ENCODE measurements at regions not wholly inside any gene's neighbourhood (a gene's known extent, or its start where the extent isn't known, plus 50 kb on each side); places are given as distances from the start of the nearest gene placed in this dataset.
"Not testable (repeated sequence)": the region's sequence is repeated elsewhere in the genome, so short reads cannot be mapped to it uniquely, and the experiment has no call there.

- no peak for TF ChIP-seq NR2F2 (IDR thresholded peaks at IDR 0.05)
- Histone ChIP-seq H3K4me1 (ENCODE audit: control insufficient read depth in 4 of 4, insufficient read depth in 4 of 4, low read length in 3 of 4) (no peaks in the 10 kb centered on the region), H3K4me3 (ENCODE audit: low read depth in 1 of 3, low read length in 3 of 3) (no peak overlapping the region), H3K27ac (ENCODE audit: low read depth in 1 of 2, low read length in 2 of 2) (no peak overlapping the region), H3K36me3 (ENCODE audit: control insufficient read depth in 4 of 4, insufficient read depth in 3 of 4, low read depth in 1 of 4, low read length in 3 of 4) (no peaks in the 10 kb centered on the region), H3K9ac (ENCODE audit: low read depth in 1 of 2, low read length in 2 of 2) (no peak overlapping the region), H3K9me3 (ENCODE audit: control insufficient read depth in 4 of 4, low read length in 3 of 4) (peaks cover 0 to 3% (median 1%) of the 10 kb centered on the region in 4 donors), H3K27me3 (ENCODE audit: control insufficient read depth in 4 of 4, insufficient read depth in 4 of 4, low read length in 3 of 4) (no peaks in the 10 kb centered on the region)
- no peak for DNase-seq (ENCODE audit: low spot score)
- WGBS, result 87% methylated on average over 3 of the region's 3 CpGs
Measured at GRCh38 chr2:36097022-36097421, 258.6 kb upstream of the CRIM1 start.

- H3K27ac ChIP-seq (ENCODE audit: low read depth in 1 of 2, low read length in 2 of 2); H3K36me3 ChIP-seq (ENCODE audit: control insufficient read depth in 4 of 4, insufficient read depth in 3 of 4, low read depth in 1 of 4, low read length in 3 of 4); DNase-seq (ENCODE audit: low spot score); H3K4me1 ChIP-seq (ENCODE audit: control insufficient read depth in 4 of 4, insufficient read depth in 4 of 4, low read length in 3 of 4); H3K27me3 ChIP-seq (ENCODE audit: control insufficient read depth in 4 of 4, insufficient read depth in 4 of 4, low read length in 3 of 4); H3K4me3 ChIP-seq (ENCODE audit: low read depth in 1 of 3, low read length in 3 of 3); H3K9ac ChIP-seq (ENCODE audit: low read depth in 1 of 2, low read length in 2 of 2); H3K9me3 ChIP-seq (ENCODE audit: control insufficient read depth in 4 of 4, low read length in 3 of 4): not testable (repeated sequence)
- WGBS, result 88% methylated on average over 26 of the region's 26 CpGs
Measured at GRCh38 chr2:36091844-36092741, 263.5 kb upstream of the CRIM1 start.

DNA sequence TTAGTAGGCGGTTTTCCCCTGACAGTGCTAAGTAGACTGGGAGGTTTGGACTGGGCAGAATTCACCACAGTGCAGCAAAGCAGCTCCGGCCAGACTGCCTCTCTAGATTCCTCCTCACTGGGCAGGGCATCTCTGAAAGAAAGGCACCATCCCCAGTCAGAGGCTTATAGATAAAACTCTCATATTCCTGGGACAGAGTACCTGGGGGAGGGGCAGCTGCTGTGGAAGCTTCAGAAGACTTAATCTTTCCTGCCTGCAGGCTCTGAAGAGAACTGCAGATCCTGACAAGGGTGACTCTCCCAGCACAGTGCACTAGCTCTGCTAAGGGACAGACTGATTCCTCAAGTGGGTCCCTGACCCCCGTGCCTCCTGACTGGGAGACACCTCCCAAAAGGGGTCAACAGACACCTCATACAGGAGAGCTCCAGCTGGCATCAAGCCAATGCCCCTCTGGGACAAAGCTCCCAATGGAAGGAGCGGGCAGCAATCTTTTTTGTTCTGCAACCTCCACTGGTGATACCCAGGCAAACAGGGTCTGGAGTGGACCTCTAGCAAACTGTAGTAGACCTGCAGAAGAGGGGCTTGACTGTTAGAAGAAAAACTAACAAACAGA, 266.8 kb upstream of the CRIM1 start:
- WGBS, result 66% methylated on average over 4 of the region's 4 CpGs
- DNase-seq (ENCODE audit: low spot score), result no peak
- H3K4me1 ChIP-seq (ENCODE audit: control insufficient read depth in 4 of 4, insufficient read depth in 4 of 4, low read length in 3 of 4), result no peaks in the 10 kb centered on the region

More for the DNA sequence above, 266.8 kb upstream of the CRIM1 start:
- H3K9me3 ChIP-seq (ENCODE audit: control insufficient read depth in 4 of 4, low read length in 3 of 4), result peaks cover 0 to 2% (median 0%) of the 10 kb centered on the region in 4 donors
- TF ChIP-seq HNF4G (IDR thresholded peaks at IDR 0.05) (no peak), GABPA (IDR thresholded peaks at IDR 0.05 in 1 of 2, conservative IDR thresholded peaks at IDR 0.05 in 1 of 2) (no peak), RAD21 (IDR thresholded peaks at IDR 0.05) (no peak), FOXA1 (IDR thresholded peaks at IDR 0.05) (no peak), HNF4A (conservative IDR thresholded peaks at IDR 0.05) (no peak), YY1 (IDR thresholded peaks at IDR 0.05) (no peak)
- TF ChIP-seq, protein P1, sequence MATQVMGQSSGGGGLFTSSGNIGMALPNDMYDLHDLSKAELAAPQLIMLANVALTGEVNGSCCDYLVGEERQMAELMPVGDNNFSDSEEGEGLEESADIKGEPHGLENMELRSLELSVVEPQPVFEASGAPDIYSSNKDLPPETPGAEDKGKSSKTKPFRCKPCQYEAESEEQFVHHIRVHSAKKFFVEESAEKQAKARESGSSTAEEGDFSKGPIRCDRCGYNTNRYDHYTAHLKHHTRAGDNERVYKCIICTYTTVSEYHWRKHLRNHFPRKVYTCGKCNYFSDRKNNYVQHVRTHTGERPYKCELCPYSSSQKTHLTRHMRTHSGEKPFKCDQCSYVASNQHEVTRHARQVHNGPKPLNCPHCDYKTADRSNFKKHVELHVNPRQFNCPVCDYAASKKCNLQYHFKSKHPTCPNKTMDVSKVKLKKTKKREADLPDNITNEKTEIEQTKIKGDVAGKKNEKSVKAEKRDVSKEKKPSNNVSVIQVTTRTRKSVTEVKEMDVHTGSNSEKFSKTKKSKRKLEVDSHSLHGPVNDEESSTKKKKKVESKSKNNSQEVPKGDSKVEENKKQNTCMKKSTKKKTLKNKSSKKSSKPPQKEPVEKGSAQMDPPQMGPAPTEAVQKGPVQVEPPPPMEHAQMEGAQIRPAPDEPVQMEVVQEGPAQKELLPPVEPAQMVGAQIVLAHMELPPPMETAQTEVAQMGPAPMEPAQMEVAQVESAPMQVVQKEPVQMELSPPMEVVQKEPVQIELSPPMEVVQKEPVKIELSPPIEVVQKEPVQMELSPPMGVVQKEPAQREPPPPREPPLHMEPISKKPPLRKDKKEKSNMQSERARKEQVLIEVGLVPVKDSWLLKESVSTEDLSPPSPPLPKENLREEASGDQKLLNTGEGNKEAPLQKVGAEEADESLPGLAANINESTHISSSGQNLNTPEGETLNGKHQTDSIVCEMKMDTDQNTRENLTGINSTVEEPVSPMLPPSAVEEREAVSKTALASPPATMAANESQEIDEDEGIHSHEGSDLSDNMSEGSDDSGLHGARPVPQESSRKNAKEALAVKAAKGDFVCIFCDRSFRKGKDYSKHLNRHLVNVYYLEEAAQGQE (IDR thresholded peaks at IDR 0.05), result no peak
- TF ChIP-seq, protein P2, sequence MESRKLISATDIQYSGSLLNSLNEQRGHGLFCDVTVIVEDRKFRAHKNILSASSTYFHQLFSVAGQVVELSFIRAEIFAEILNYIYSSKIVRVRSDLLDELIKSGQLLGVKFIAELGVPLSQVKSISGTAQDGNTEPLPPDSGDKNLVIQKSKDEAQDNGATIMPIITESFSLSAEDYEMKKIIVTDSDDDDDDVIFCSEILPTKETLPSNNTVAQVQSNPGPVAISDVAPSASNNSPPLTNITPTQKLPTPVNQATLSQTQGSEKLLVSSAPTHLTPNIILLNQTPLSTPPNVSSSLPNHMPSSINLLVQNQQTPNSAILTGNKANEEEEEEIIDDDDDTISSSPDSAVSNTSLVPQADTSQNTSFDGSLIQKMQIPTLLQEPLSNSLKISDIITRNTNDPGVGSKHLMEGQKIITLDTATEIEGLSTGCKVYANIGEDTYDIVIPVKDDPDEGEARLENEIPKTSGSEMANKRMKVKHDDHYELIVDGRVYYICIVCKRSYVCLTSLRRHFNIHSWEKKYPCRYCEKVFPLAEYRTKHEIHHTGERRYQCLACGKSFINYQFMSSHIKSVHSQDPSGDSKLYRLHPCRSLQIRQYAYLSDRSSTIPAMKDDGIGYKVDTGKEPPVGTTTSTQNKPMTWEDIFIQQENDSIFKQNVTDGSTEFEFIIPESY (IDR thresholded peaks at IDR 0.05), result no peak
- TF ChIP-seq, protein P3, sequence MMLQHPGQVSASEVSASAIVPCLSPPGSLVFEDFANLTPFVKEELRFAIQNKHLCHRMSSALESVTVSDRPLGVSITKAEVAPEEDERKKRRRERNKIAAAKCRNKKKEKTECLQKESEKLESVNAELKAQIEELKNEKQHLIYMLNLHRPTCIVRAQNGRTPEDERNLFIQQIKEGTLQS (IDR thresholded peaks at IDR 0.05), result no peak
- no peak overlapping the region for H3K9ac ChIP-seq (ENCODE audit: low read depth in 1 of 2, low read length in 2 of 2)
- H3K27ac ChIP-seq (ENCODE audit: low read depth in 1 of 2, low read length in 2 of 2), result no peak overlapping the region
- H3K36me3 ChIP-seq (ENCODE audit: control insufficient read depth in 4 of 4, insufficient read depth in 3 of 4, low read depth in 1 of 4, low read length in 3 of 4), result no peaks in the 10 kb centered on the region
- no peaks in the 10 kb centered on the region for H3K27me3 ChIP-seq (ENCODE audit: control insufficient read depth in 4 of 4, insufficient read depth in 4 of 4, low read length in 3 of 4)
- no peak overlapping the region for H3K4me3 ChIP-seq (ENCODE audit: low read depth in 1 of 3, low read length in 3 of 3)
